ENCODE measurements at regions not wholly inside any gene's neighbourhood (a gene's known extent, or its start where the extent isn't known, plus 50 kb on each side); places are given as distances from the start of the nearest gene placed in this dataset.
"Not testable (repeated sequence)": the region's sequence is repeated elsewhere in the genome, so short reads cannot be mapped to it uniquely, and the experiment has no call there.

DNA sequence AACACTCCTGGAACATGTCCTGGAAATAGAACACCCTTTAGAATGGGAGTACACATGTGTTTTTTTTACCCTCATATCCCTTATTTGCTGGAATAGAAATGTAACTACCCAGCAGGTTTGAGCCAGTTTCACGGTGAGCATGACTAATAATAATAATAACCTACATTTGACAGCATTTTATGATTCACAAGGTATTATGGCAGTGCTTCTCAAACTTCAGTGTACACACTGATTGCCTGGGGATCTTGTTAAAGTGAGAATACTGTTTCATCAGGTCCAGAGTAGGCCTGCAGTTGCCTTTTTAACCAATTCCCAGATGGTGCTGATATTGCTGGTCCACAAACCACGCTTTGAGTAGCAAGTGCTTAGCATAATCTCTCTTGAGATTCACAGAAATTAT, 63.9 kb downstream of the NFKBIZ start:
- Mint-ChIP-seq H3K27ac (no peak overlapping the region), H3K27me3 (ENCODE audit: low read depth) (peaks cover 20% of the 10 kb centered on the region), H3K4me3 (no peak overlapping the region), H3K36me3 (ENCODE audit: low read depth) (peaks cover 8% of the 10 kb centered on the region), H3K9me3 (peaks cover 30% of the 10 kb centered on the region), H3K4me1 (ENCODE audit: low read depth) (peaks cover 2% of the 10 kb centered on the region)

DNA sequence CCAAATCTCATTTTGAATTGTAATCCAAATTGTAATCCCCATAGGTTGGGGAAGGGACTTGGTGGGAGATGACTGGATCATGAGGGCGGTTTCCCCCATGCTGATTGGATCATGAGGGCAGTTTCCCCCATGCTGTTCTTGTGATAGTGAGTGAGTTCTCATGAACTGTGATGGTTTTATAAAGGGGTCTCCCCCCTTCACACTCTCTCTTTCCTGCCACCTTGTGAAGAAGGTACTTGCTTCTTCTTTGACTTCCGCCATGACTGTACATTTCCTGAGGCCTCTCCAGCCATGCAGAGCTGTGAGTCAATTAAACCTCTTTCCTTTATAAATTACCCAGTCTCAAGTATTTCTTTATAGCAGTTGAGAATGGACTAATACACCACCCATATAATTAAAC, 68.4 kb downstream of the NFKBIZ start:
- peaks cover 52% of the 10 kb centered on the region for H3K9me3 Mint-ChIP-seq
- not testable (repeated sequence) for H3K27ac Mint-ChIP-seq; H3K4me3 Mint-ChIP-seq; H3K27me3 Mint-ChIP-seq (ENCODE audit: low read depth)
- H3K4me1 Mint-ChIP-seq (ENCODE audit: low read depth): peaks cover 10% of the 10 kb centered on the region
- peaks cover 34% of the 10 kb centered on the region for H3K36me3 Mint-ChIP-seq (ENCODE audit: low read depth)

DNA sequence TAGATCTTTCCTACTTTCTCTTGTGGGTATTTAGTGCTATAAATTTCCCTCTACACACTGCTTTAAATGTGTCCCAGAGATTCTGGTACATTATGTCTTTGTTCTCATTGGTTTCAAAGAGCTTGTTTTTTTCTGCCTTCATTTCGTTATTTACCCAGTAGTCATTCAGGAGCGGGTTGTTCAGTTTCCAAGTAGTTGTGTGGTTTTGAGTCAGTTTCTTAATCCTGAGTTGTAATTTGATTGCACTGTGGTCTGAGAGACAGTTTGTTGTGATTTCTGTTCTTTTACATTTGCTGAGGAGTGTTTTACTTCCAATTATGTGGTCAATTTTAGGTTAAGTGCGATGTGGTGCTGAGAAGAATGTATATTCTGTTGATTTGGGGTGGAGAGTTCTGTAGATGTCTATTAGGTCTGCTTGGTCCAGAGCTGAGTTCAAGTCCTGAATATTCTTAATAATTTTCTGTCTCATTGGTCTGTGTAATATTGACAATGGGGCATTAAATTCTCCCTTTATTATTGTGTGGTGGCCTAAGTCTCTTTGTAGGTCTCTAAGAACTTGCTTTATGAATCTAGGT, 72.9 kb downstream of the NFKBIZ start:
- Mint-ChIP-seq H3K4me3 (peak overlapping the region; percentile 47), H3K27ac (peak overlapping the region; percentile 74), H3K36me3 (ENCODE audit: low read depth) (peaks cover 41% of the 10 kb centered on the region), H3K9me3 (peaks cover 42% of the 10 kb centered on the region), H3K4me1 (ENCODE audit: low read depth) (peaks cover 34% of the 10 kb centered on the region)
- not testable (repeated sequence) for H3K27me3 Mint-ChIP-seq (ENCODE audit: low read depth)

DNA sequence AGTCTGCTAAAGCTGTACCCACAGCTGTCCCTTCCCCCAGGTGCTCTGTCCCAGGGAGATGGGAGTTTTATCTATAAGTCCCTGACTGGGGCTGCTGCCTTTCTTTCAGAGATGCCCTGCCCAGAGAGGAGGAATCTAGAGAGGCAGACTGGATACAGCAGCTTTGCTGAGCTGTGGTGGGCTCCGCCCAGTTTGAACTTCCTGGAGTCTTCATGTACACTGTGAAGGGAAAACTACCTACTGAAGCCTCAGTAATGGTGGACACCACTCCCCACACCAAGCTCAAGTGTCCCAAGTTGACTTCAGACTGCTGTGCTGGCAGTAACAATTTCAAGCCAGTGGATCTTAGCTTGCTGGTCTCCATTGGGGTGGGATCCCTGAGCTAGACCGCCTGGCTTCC, 75.3 kb downstream of the NFKBIZ start:
- H3K36me3 Mint-ChIP-seq (ENCODE audit: low read depth): peaks cover 32% of the 10 kb centered on the region
- H3K4me1 Mint-ChIP-seq (ENCODE audit: low read depth): peaks cover 34% of the 10 kb centered on the region
- not testable (repeated sequence) for H3K27me3 Mint-ChIP-seq (ENCODE audit: low read depth); H3K4me3 Mint-ChIP-seq
- peak overlapping the region; percentile 78 for H3K27ac Mint-ChIP-seq
- peaks cover 27% of the 10 kb centered on the region for H3K9me3 Mint-ChIP-seq

DNA sequence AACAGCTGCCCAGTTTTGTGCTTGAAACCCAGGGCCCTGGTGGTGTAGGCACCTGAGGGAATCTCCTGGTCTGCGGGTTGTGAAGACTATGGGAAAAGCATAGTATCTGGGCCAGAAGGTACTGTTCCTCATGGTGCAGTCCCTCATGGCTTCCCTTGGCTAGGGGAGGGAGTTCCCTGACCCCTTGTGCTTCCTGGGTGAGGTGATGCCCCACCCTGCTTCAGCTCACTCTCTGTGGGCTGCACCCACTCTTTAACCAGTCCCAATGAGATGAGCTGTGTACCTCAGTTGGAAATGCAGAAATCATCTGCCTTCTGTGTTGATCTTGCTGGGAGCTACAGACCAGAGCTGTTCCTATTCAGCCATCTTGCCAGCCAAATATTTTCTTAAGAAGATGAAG, 75.8 kb downstream of the NFKBIZ start:
- H3K4me3 Mint-ChIP-seq: peak overlapping the region; percentile 41
- peak overlapping the region; percentile 78 for H3K27ac Mint-ChIP-seq
- H3K36me3 Mint-ChIP-seq (ENCODE audit: low read depth): peaks cover 27% of the 10 kb centered on the region
- H3K27me3 Mint-ChIP-seq (ENCODE audit: low read depth): not testable (repeated sequence)
- peaks cover 22% of the 10 kb centered on the region for H3K9me3 Mint-ChIP-seq
- peaks cover 34% of the 10 kb centered on the region for H3K4me1 Mint-ChIP-seq (ENCODE audit: low read depth)

DNA sequence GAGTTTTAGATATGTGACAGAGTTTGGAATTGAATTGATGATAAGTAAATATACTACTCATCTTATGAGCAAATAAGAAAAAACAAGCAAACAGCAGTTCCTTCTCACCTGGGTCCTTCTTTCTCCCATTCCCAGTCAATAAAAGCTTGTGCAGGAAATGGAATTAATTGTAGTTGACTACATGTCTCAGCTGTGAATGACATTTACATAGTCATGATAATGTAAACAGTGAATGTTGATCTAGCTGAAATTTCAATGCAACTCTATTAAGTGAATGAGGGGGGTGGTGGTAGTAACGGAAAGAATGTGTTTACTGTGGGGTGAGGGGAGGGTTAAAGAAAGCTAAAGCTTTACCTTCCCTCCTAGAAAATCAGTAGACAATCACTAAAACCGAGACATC, 76.2 kb downstream of the NFKBIZ start:
- Mint-ChIP-seq H3K9me3 (peaks cover 18% of the 10 kb centered on the region), H3K27me3 (ENCODE audit: low read depth) (peaks cover 4% of the 10 kb centered on the region), H3K4me1 (ENCODE audit: low read depth) (peaks cover 34% of the 10 kb centered on the region), H3K4me3 (peak overlapping the region; percentile 41), H3K27ac (peak overlapping the region; percentile 78), H3K36me3 (ENCODE audit: low read depth) (peaks cover 24% of the 10 kb centered on the region)

DNA sequence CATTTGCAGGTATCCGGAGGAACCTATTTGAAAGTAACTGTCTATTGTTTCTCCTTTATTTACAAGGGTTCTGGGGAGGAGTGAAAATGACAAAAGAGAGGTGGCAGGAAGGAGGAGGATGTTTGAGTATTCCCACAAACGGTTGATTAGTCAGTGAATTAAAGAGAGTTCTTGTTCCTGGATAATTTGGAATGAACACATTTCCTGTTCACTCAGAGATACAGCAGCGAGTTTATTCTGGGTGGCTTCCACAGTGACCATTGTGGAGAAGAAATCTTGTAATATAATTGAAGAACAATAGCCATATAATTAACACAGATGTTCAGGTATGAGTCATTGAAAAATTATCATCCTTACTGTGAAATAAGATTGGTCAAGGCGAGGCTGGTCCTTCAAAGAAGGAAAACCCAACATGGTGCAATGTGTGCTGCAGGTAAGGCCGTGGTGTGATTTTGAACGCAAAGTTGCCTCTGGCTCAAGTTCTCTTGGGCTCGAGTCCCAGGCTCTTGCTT, 77.3 kb downstream of the NFKBIZ start:
- Mint-ChIP-seq H3K36me3 (ENCODE audit: low read depth) (peaks cover 17% of the 10 kb centered on the region), H3K27ac (no peak overlapping the region), H3K9me3 (peaks cover 12% of the 10 kb centered on the region), H3K4me3 (no peak overlapping the region), H3K27me3 (ENCODE audit: low read depth) (peaks cover 4% of the 10 kb centered on the region), H3K4me1 (ENCODE audit: low read depth) (peaks cover 34% of the 10 kb centered on the region)

DNA sequence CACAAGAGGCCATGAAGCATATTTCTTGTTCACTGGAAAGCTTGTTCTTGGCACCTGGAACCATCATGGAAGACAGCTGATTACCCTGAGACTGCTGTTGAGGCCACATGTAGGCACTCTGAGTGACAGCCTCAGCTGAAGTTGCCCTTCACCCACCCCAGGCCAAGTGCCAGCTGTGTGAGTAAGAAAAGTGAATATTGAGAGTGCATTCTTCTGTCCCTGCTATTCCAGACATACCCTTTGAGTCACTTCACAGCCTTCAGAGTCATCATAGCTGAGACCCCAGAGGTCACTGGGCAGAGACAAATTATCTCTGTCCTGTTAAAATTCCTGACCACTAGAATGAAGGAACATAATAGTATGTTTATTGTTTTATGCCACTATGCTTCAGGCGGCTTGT, 79.6 kb downstream of the NFKBIZ start:
- Mint-ChIP-seq H3K27me3 (ENCODE audit: low read depth) (peaks cover 13% of the 10 kb centered on the region), H3K4me1 (ENCODE audit: low read depth) (peaks cover 23% of the 10 kb centered on the region), H3K9me3 (no peaks in the 10 kb centered on the region), H3K27ac (no peak overlapping the region), H3K36me3 (ENCODE audit: low read depth) (peaks cover 7% of the 10 kb centered on the region), H3K4me3 (no peak overlapping the region)

DNA sequence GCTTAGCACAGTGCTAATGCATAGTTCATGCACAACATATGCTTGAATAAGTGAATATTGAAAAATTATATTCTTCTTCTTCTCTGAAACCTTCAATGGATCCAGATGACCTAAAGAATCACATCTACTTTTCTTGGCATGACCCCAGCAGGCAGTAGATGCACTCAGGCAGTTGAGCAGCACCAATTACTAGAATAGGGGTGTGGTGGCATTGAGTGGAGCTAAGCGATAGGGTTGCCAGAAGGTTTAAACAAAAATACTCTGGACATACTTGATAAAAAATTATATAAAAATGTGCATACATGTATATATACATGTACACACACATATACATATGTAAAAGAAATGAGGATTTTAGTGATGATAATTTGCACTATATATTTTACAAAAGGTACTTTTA, 81.8 kb downstream of the NFKBIZ start:
- Mint-ChIP-seq H3K4me1 (ENCODE audit: low read depth) (peaks cover 20% of the 10 kb centered on the region), H3K27ac (no peak overlapping the region), H3K36me3 (ENCODE audit: low read depth) (peaks cover 4% of the 10 kb centered on the region), H3K4me3 (no peak overlapping the region), H3K27me3 (ENCODE audit: low read depth) (peaks cover 16% of the 10 kb centered on the region), H3K9me3 (no peaks in the 10 kb centered on the region)

DNA sequence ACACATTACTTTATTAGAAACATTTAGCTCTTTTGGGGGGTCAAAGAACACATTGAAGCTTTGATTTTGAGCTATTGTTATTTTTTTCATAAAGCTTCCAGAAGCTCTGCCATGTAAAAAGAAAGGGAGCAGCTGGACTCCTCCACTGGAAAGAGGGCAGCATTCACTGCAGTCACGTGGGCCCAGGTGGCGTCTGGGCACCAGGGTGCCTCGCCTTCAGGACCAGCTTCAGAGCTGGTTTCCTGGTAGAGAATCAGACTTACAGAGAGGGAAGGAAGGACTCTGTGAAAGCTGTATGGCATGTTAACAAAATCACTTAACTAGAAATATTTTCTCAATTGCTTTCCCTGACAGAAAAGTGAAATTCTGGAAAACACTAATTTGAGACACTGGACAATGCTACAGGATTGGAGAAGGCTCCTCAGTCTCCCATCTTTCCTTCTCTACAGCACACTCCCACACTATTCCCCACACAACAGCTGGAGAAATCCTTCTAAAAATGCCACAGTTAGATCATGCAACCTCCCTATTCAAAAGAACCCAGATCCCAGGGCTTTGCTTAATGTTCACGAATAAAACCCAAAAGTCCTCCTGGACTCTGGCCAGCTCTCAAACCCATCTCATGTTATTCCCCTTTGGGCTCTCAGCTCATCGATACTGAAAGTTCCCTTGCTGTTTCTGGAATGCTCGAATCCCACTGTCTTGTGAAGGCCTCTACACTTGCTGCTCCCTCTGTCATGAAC, 83.2 kb downstream of the NFKBIZ start:
- Mint-ChIP-seq H3K36me3 (ENCODE audit: low read depth) (peaks cover 10% of the 10 kb centered on the region), H3K27me3 (ENCODE audit: low read depth) (peaks cover 21% of the 10 kb centered on the region), H3K4me3 (no peak overlapping the region), H3K27ac (no peak overlapping the region), H3K9me3 (no peaks in the 10 kb centered on the region), H3K4me1 (ENCODE audit: low read depth) (peaks cover 26% of the 10 kb centered on the region)

DNA sequence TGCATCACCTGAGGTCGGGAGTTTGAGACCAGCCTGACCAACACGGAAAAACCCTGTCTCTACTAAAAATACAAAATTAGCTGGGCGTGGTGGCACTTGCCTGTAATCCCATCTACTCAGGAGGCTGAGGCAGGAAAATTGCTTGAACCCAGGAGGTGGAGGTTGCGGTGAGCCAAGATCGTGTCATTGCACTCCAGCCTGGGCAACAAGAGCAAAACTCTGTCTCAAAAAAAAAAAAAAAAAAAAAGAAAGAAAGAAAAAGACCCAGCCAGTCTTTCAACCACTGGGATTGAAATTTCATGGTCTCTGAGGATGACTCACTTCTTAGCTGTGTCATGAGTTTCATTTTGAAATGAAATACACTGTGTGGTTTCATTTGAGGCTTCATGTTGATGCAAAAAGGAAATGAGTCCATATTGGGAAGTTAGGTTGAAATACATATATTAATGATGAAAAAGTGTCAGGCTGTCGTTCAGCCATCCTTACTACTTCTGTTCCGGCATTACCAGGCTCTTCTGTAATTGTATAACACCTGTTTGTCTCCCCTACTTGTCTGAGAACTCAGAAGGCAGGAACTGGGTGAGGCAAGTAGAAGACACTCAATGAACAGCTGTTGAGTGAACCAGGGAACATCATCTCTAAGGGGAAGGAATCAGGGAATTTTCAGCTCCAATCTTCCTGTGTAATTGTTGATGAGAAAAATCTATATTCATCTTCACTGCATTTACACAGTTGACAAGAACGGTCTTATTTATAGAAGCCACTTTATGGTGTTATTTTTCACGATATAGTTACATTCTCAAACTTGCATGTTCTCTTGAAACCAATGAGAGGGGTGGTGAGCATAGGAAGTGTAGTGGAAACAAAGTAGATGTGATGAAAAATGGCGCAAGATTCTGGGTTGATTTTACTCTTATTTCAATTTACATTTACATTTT, 87.4 kb downstream of the NFKBIZ start:
- H3K36me3 Mint-ChIP-seq (ENCODE audit: low read depth): peaks cover 10% of the 10 kb centered on the region
- no peaks in the 10 kb centered on the region for H3K9me3 Mint-ChIP-seq
- H3K4me3 Mint-ChIP-seq: peak overlapping the region; percentile 62
- peaks cover 21% of the 10 kb centered on the region for H3K27me3 Mint-ChIP-seq (ENCODE audit: low read depth)
- peak overlapping the region; percentile 82 for H3K27ac Mint-ChIP-seq
- H3K4me1 Mint-ChIP-seq (ENCODE audit: low read depth): peaks cover 30% of the 10 kb centered on the region

DNA sequence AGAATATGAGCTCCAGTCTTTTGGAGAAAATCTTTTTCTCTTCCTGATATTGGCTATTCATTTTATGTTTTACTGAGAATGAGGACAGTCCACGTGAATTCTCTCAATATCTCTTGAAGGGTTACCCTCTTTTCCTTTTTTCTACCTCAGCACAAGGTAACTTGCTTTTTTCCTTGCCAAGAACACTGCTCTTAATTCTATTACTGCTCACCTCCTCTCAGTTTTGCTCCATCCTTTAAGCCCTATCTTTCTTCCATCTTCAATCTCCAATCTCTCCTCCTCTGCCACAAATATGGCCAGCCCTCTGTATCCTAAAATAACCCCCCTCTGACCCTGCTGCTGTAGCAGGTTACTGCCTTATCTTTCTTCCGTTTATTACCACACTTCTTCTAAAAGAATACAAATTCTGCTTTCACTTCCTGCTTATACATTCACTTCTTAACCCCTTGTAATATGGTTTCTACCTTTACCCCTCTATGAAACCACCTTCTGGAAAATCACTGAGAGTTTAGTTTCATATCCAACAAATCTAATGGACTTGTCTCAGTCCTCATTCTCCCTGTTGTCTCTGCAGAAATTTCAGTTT, 89.0 kb downstream of the NFKBIZ start:
- Mint-ChIP-seq H3K27me3 (ENCODE audit: low read depth) (peaks cover 10% of the 10 kb centered on the region), H3K27ac (no peak overlapping the region)

DNA sequence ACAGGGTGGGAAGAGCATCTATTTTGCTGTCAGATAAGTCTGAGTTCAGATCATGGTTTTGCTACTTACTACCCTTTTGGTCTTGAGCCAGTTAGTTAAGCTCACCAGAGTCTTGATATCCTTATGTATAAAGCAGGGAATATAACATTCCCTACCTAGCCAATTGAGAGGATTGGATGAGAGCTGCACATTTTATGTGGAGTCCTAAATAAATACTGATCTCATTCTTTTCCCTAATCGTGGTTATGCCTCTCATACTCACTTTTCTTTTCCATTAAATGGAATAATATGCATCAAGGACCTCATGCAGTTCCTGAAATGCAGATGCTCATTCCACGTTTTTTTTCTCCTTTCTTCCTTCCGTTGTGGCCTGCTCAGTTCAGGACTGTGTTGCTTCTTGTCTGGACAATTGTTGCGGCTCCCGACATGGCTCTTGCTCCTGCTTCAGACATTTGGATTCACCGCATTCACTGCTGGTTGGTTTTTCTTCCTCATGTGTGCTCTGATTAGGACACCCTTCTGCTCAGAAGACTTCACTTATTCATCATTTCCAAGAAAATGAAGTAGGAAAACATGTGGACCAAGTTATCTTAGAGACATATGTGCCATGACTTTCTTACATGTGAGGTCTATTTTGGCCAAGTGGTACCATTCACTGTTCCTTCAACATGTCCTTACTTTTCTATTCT, 90.2 kb downstream of the NFKBIZ start:
- Mint-ChIP-seq H3K27me3 (ENCODE audit: low read depth) (peaks cover 9% of the 10 kb centered on the region), H3K4me1 (ENCODE audit: low read depth) (peaks cover 35% of the 10 kb centered on the region), H3K9me3 (no peaks in the 10 kb centered on the region), H3K4me3 (no peak overlapping the region), H3K36me3 (ENCODE audit: low read depth) (peaks cover 5% of the 10 kb centered on the region), H3K27ac (no peak overlapping the region)

More for the DNA sequence above, 89.0 kb downstream of the NFKBIZ start:
- no peaks in the 10 kb centered on the region for H3K9me3 Mint-ChIP-seq
- peaks cover 33% of the 10 kb centered on the region for H3K4me1 Mint-ChIP-seq (ENCODE audit: low read depth)
- H3K36me3 Mint-ChIP-seq (ENCODE audit: low read depth): peaks cover 5% of the 10 kb centered on the region
- H3K4me3 Mint-ChIP-seq: no peak overlapping the region

All from T-helper 1 cell treated with Interleukin-12 subunit alpha and Interleukin-12 subunit beta and Interleukin-4 antibody, amounts not matched to agents 30 μg/mL and 1 μg/mL, for 36 hours (primary cell).